ENCODE measurements at regions not wholly inside any gene's neighbourhood (a gene's known extent, or its start where the extent isn't known, plus 50 kb on each side); places are given as distances from the start of the nearest gene placed in this dataset.
"Not testable (repeated sequence)": the region's sequence is repeated elsewhere in the genome, so short reads cannot be mapped to it uniquely, and the experiment has no call there.

DNA sequence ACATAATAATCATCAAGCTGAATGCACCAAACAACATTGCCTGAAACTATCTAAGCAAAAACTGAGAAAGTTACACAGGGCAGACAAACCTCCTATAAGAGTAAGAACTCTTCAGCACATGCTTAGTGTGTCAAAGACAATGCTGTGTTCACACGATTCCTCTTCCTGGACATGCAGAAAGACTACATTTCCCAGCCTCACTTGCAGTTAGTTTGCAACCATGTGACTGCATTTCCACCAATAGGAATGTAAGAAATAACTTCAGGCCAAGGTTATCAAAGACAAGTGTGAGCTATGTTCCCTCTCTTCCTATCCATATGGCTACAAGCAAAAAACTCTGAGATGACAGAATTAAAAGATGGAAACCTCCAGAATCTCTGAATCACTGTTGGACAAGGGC, 109.8 kb downstream of the OTOP1 start:
- not testable (repeated sequence) for TF ChIP-seq CTCF (optimal IDR thresholded peaks at IDR 0.05 in 1 of 3, IDR thresholded peaks at IDR 0.05 in 1 of 3, conservative IDR thresholded peaks at IDR 0.05 in 1 of 3; ENCODE audit: extremely low read depth in 1 of 3, insufficient read depth in 2 of 3, low read length in 3 of 3); EZH2 (IDR thresholded peaks at IDR 0.05; ENCODE audit: low read length)
